HCT116 (cell line): ENCODE measurements at regions not wholly inside any gene's neighbourhood (a gene's known extent, or its start where the extent isn't known, plus 50 kb on each side); places are given as distances from the start of the nearest gene placed in this dataset.

Experiments
- ATAC-seq: fragments of 200-7000 bp; cut with Tn5 transposase; 2 replicates; pipeline ENCODE4 v1.9.1; 2020; ENCODE audit warnings: mild to moderate bottlenecking, moderate library complexity
- BruUV-seq: library from RNA; stranded (reverse); fragments of 400-500 nt; replicated peaks from 2 replicates; lab custom pipeline; 2021; lab: Mats Ljungman, UMichigan
- CTCF ChIA-PET: fragments of 300-600 bp; sonication (Branson Sonifier 250); formaldehyde crosslinking; loops from one replicate; lab custom pipeline; 2021; ENCODE audit warnings: antibody characterized with exemption; lab: Charles Lee
- POLR2A ChIA-PET: fragments of 300-600, 350-600 bp; sonication (Branson Sonifier 250); formaldehyde crosslinking; loops from one replicate; lab custom pipeline; 2021; ENCODE audit warnings: antibody characterized with exemption; lab: Charles Lee
- RAD21 ChIA-PET, 2 experiments: fragments of 300-600 bp; sonication (Branson Sonifier 250); formaldehyde crosslinking; loops; one replicate each; lab custom pipeline; 2023; ENCODE audit warnings: low total read pairs in 2 of 2; ENCODE audit not compliant: uncharacterized antibody in 2 of 2, unreplicated experiment in 2 of 2, low non-redundant PET in 1 of 2; lab: Charles Lee
- DNase-seq: peaks from one replicate; pipeline ENCODE4 v3.0.0-alpha.2; 2010; ENCODE audit warnings: low read depth, low spot score
- H2AFZ ChIP-seq: fragments of 200-600 bp; shearing (Covaris generic), sonication (generic); 2 replicates; pipeline ENCODE4 v1.6.1; 2017; ENCODE audit warnings: low read depth, mixed run types, mixed read lengths, antibody characterized with exemption, low read length; ENCODE audit not compliant: poor library complexity, severe bottlenecking
- H3K27ac ChIP-seq: 2 replicates; pipeline ENCODE4 v1.5.1; 2012; ENCODE audit warnings: low read depth, low read length
- H3K27me3 ChIP-seq: fragments of 200-600 bp; sonication (generic); 2 replicates; pipeline ENCODE4 v1.6.1; 2016; ENCODE audit warnings: mixed run types, low read length, mixed read lengths; ENCODE audit not compliant: insufficient read depth
- H3K36me3 ChIP-seq, 2 experiments: fragments of 200-500 bp in 1 of 2; fragments of 200-600 bp in 1 of 2; sonication (Bioruptor generic) in 1 of 2; sonication (generic) in 1 of 2; 2 replicates each; pipeline versions ENCODE4 v1.5.1 to v1.6.1; 2014 to 2016; ENCODE audit warnings: low read length in 2 of 2, inconsistent platforms in 1 of 2, mixed read lengths in 1 of 2, mixed run types in 1 of 2; ENCODE audit not compliant: insufficient read depth in 2 of 2, control insufficient read depth in 1 of 2
- H3K4me1 ChIP-seq, 2 experiments: fragments of 200-600 bp in 1 of 2; sonication (generic) in 1 of 2; 2 replicates each; pipeline versions ENCODE4 v1.5.1 to v1.6.1; 2012 to 2017; ENCODE audit warnings: low read length in 2 of 2, inconsistent platforms in 1 of 2, mild to moderate bottlenecking in 1 of 2, mixed read lengths in 1 of 2, mixed run types in 1 of 2, moderate library complexity in 1 of 2; ENCODE audit not compliant: insufficient read depth in 2 of 2, control insufficient read depth in 1 of 2
- H3K4me2 ChIP-seq: fragments of 200-600 bp; sonication (generic); 2 replicates; pipeline ENCODE4 v1.6.1; 2017; ENCODE audit warnings: mixed run types, low read length, mixed read lengths
- H3K4me3 ChIP-seq, 2 experiments: fragments of 200-600 bp in 1 of 2; sonication (generic) in 1 of 2; replicated peaks in 1 of 2; 2 replicates each; pipeline ENCODE4 v1.5.1; 2011 to 2016; ENCODE audit warnings: low read length in 2 of 2, control low read depth in 1 of 2, low read depth in 1 of 2, mild to moderate bottlenecking in 1 of 2, mixed read lengths in 1 of 2, mixed run types in 1 of 2
- H3K79me2 ChIP-seq: fragments of 200-600 bp; sonication (generic); 2 replicates; pipeline ENCODE4 v1.6.1; 2017; ENCODE audit warnings: mild to moderate bottlenecking, mixed run types, low read length, moderate library complexity, mixed read lengths; ENCODE audit not compliant: insufficient read depth
- H3K9ac ChIP-seq: fragments of 200-600 bp; sonication (generic); 2 replicates; pipeline ENCODE4 v1.6.1; 2016; ENCODE audit warnings: low read length, mixed read lengths
- H3K9me2 ChIP-seq: fragments of 200-600 bp; sonication (generic), shearing (Covaris generic); 2 replicates; pipeline ENCODE4 v1.6.1; 2017; ENCODE audit warnings: mixed run types, mild to moderate bottlenecking, moderate library complexity; ENCODE audit not compliant: insufficient read depth
- H3K9me3 ChIP-seq, 2 experiments: fragments of 200-500 bp in 1 of 2; fragments of 200-600 bp in 1 of 2; sonication (Bioruptor generic) in 1 of 2; sonication (generic) in 1 of 2; 2 replicates each; pipeline ENCODE4 v1.6.1; 2014 to 2017; ENCODE audit warnings: low read length in 2 of 2, mixed read lengths in 2 of 2, inconsistent platforms in 1 of 2, low read depth in 1 of 2, mild to moderate bottlenecking in 1 of 2, mixed run types in 1 of 2, moderate library complexity in 1 of 2; ENCODE audit not compliant: control insufficient read depth in 1 of 2, insufficient read depth in 1 of 2
- H4K20me1 ChIP-seq: fragments of 200-600 bp; sonication (generic), shearing (Covaris generic); 2 replicates; pipeline ENCODE4 v1.6.1; 2017; ENCODE audit warnings: mixed run types, mild to moderate bottlenecking, moderate library complexity; ENCODE audit not compliant: insufficient read depth
- CBX3 ChIP-seq: IDR thresholded peaks from 2 replicates; pipeline ENCODE4 v1.6.1; 2012; ENCODE audit warnings: low read depth
- CEBPB ChIP-seq: IDR thresholded peaks from 2 replicates; pipeline ENCODE4 v1.6.1; 2012; ENCODE audit warnings: low read depth
- EGR1 ChIP-seq: IDR thresholded peaks from 2 replicates; pipeline ENCODE4 v1.6.1; 2012; ENCODE audit warnings: low read depth
- ELF1 ChIP-seq: IDR thresholded peaks from 2 replicates; pipeline ENCODE4 v1.6.1; 2012; ENCODE audit warnings: low read depth, borderline replicate concordance
- EZH2 ChIP-seq: fragments of 200-600 bp; sonication (generic); IDR thresholded peaks from 2 replicates; pipeline ENCODE4 v1.6.1; 2017; ENCODE audit warnings: antibody characterized with exemption, mixed run types
- EZH2phosphoT487 ChIP-seq: fragments of 200-600 bp; IDR thresholded peaks from 2 replicates; pipeline ENCODE4 v1.6.1; 2018; ENCODE audit warnings: antibody characterized with exemption, borderline replicate concordance
- JUND ChIP-seq: IDR thresholded peaks from 2 replicates; pipeline ENCODE4 v1.6.1; 2012
- POLR2AphosphoS5 ChIP-seq: IDR thresholded peaks from 2 replicates; pipeline ENCODE4 v1.6.1; 2011; ENCODE audit warnings: mild to moderate bottlenecking, low read depth, low read length, moderate library complexity
- RAD21 ChIP-seq: IDR thresholded peaks from 2 replicates; pipeline ENCODE4 v1.6.1; 2012; ENCODE audit warnings: low read depth, mild to moderate bottlenecking
- REST ChIP-seq: IDR thresholded peaks from 2 replicates; pipeline ENCODE4 v1.6.1; 2012; ENCODE audit warnings: low read depth
- SP1 ChIP-seq: IDR thresholded peaks from 2 replicates; pipeline ENCODE4 v1.6.1; 2012; ENCODE audit warnings: low read depth
- TCF7L2 ChIP-seq: IDR thresholded peaks from 2 replicates; pipeline ENCODE4 v1.7.0; 2011; ENCODE audit warnings: borderline replicate concordance, inconsistent platforms; ENCODE audit not compliant: insufficient read depth, insufficient read length; ENCODE audit errors: extremely low read depth
- YY1 ChIP-seq: IDR thresholded peaks from 2 replicates; pipeline ENCODE4 v1.6.1; 2011; ENCODE audit warnings: low read length, low read depth, moderate library complexity, mild to moderate bottlenecking; ENCODE audit not compliant: insufficient replicate concordance; ENCODE audit errors: extremely low read depth
- ZFX ChIP-seq: fragments of 450-650 bp; IDR thresholded peaks from 2 replicates; pipeline ENCODE4 v1.6.1; 2017
- ZNF274 ChIP-seq: fragments of 200-500 bp; sonication (Bioruptor generic); IDR thresholded peaks from 2 replicates; pipeline ENCODE4 v1.6.1; 2014; ENCODE audit warnings: mild to moderate bottlenecking, low read depth, low read length, inconsistent platforms
- intact Hi-C: fragments of 100-400 bp; cut with micrococcal nuclease; formaldehyde crosslinking; loops from 2 replicates; pipeline ENCODE4 v1.10.0; 2022
- TF ChIP-seq, protein P1 (sequence below): IDR thresholded peaks from 2 replicates; pipeline ENCODE4 v1.6.1; 2011; ENCODE audit warnings: mild to moderate bottlenecking, low read length, moderate library complexity; ENCODE audit not compliant: insufficient replicate concordance; ENCODE audit errors: extremely low read depth
- TF ChIP-seq, protein P2 (sequence below): IDR thresholded peaks from 2 replicates; pipeline ENCODE4 v1.6.1; 2012

DNA sequence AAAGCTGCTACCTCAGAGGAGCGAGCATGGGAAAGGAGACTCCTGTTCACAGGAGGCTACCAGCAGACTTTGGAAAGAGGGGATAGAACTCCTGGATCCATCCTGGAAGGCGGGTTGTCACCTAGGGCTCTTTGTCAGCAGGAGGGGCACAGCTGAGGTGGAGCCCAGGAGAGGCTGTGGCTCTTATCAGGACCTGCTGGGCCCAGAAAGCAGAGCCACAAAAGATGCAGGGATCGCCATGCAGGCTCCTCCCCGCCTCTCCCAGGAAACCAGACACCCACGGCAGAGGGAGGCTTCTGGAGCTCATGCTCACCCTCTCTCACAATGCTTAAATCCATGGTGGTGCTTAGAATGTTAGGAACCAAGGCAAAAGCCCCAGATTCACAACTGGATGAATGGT lies 994.2 kb downstream of the UQCRFS1 start:
- POLR2A ChIA-PET = no interaction called here
- Histone ChIP-seq H3K36me3 (no peaks in the 10 kb centered on the region), H3K9ac (no peak overlapping the region), H3K9me2 (no peaks in the 10 kb centered on the region), H3K4me3 (no peak overlapping the region), H3K9me3 (peaks cover 9 to 20% of the 10 kb centered on the region in 2 experiments; a peak in 3 of 4 replicates), H3K4me2 (no peak overlapping the region), H3K4me1 (no peaks in the 10 kb centered on the region), H2AFZ (no peak overlapping the region), H4K20me1 (no peaks in the 10 kb centered on the region), H3K79me2 (no peaks in the 10 kb centered on the region), H3K27ac (no peak overlapping the region), H3K27me3 (no peaks in the 10 kb centered on the region)
- RAD21 ChIA-PET = no interaction called here
- no peak for TF ChIP-seq RAD21
- CTCF ChIA-PET = no interaction called here
- no peak for DNase-seq
- ATAC-seq = no peak
- intact Hi-C loops = no loop called here
- no TSS peak for BruUV-seq

DNA sequence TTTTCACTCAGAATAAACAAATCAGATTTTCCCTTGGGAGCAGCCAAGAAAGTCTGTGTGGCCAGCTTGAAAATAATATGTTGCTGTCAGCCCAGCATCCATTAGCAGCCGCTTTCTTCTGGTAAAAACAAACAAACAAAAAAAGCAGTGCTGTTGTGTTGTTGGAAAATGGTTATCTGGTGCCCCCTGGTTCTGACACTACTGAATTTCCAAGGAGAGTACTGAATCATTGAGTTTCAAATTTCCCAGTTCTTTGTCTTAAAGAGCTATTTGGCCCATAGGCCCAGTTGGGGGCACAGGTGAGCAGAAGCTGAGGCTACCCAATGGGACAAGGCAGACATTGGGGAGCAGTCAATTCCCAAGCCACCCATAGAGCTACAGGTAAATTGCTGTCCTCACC lies 995.9 kb downstream of the UQCRFS1 start:
- H3K9me2 ChIP-seq = no peaks in the 10 kb centered on the region
- no peaks in the 10 kb centered on the region for H3K4me1 ChIP-seq
- ChIA-PET RAD21 (no interaction called here), CTCF (no interaction called here), POLR2A (no interaction called here)
- H3K36me3 ChIP-seq = no peaks in the 10 kb centered on the region
- no peak for ATAC-seq
- H3K27me3 ChIP-seq = no peaks in the 10 kb centered on the region
- H2AFZ ChIP-seq = no peak overlapping the region
- H3K79me2 ChIP-seq = no peaks in the 10 kb centered on the region
- H3K4me2 ChIP-seq = no peak overlapping the region
- BruUV-seq = no TSS peak
- no peak overlapping the region for H3K27ac ChIP-seq
- no peak overlapping the region for H3K4me3 ChIP-seq
- H3K9ac ChIP-seq = no peak overlapping the region
- intact Hi-C loops = no loop called here
- DNase-seq = no peak
- H3K9me3 ChIP-seq = peaks cover under 1 to 7% of the 10 kb centered on the region in 2 experiments; a peak in 3 of 4 replicates
- H4K20me1 ChIP-seq = no peaks in the 10 kb centered on the region
- TF ChIP-seq EZH2 (no peak), ELF1 (no peak), TCF7L2 (no peak), YY1 (no peak), EGR1 (no peak), CEBPB (no peak), POLR2AphosphoS5 (no peak), RAD21 (no peak), JUND (no peak), CBX3 (no peak), ZNF274 (no peak), REST (no peak), SP1 (no peak), ZFX (no peak), EZH2phosphoT487 (no peak)
- TF ChIP-seq, protein P1, sequence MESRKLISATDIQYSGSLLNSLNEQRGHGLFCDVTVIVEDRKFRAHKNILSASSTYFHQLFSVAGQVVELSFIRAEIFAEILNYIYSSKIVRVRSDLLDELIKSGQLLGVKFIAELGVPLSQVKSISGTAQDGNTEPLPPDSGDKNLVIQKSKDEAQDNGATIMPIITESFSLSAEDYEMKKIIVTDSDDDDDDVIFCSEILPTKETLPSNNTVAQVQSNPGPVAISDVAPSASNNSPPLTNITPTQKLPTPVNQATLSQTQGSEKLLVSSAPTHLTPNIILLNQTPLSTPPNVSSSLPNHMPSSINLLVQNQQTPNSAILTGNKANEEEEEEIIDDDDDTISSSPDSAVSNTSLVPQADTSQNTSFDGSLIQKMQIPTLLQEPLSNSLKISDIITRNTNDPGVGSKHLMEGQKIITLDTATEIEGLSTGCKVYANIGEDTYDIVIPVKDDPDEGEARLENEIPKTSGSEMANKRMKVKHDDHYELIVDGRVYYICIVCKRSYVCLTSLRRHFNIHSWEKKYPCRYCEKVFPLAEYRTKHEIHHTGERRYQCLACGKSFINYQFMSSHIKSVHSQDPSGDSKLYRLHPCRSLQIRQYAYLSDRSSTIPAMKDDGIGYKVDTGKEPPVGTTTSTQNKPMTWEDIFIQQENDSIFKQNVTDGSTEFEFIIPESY = no peak
- TF ChIP-seq, protein P2, sequence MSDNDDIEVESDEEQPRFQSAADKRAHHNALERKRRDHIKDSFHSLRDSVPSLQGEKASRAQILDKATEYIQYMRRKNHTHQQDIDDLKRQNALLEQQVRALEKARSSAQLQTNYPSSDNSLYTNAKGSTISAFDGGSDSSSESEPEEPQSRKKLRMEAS = no peak
